GM18858 (cell line): ENCODE measurements at regions not wholly inside any gene's neighbourhood (a gene's known extent, or its start where the extent isn't known, plus 50 kb on each side); places are given as distances from the start of the nearest gene placed in this dataset.
A peak's percentile ranks its signal among the peaks of the same experiment; 100 is the strongest.
"Not testable (repeated sequence)": the region's sequence is repeated elsewhere in the genome, so short reads cannot be mapped to it uniquely, and the experiment has no call there.

Experiments
- ATAC-seq: cut with Tn5 transposase; IDR thresholded peaks from one replicate; pipeline ENCODE4 v1.9.1; 2021; ENCODE audit not compliant: unreplicated experiment

- no peak for ATAC-seq
Observed at GRCh38 chr9:32884482-32884881, 101.1 kb downstream of the TMEM215 start.

GRCh38 chr9:32886021-32886420 lies 102.7 kb downstream of the TMEM215 start:
- ATAC-seq = no peak

GRCh38 chr9:32894485-32894884 lies 106.9 kb downstream of the APTX start:
- not testable (repeated sequence) for ATAC-seq

- no peak for ATAC-seq
Observed at GRCh38 chr9:32899181-32899580, 102.2 kb downstream of the APTX start.

- no peak for ATAC-seq
Observed at GRCh38 chr9:32899761-32900160, 101.7 kb downstream of the APTX start.

- peak; percentile 97 for ATAC-seq
Observed at GRCh38 chr9:32906213-32906612, 95.2 kb downstream of the APTX start.

- no peak for ATAC-seq
Observed at GRCh38 chr9:32915802-32916201, 85.6 kb downstream of the APTX start.

GRCh38 chr9:32918628-32919027 lies 82.8 kb downstream of the APTX start:
- no peak for ATAC-seq
